ENCODE measurements at regions not wholly inside any gene's neighbourhood (a gene's known extent, or its start where the extent isn't known, plus 50 kb on each side); places are given as distances from the start of the nearest gene placed in this dataset.

DNA sequence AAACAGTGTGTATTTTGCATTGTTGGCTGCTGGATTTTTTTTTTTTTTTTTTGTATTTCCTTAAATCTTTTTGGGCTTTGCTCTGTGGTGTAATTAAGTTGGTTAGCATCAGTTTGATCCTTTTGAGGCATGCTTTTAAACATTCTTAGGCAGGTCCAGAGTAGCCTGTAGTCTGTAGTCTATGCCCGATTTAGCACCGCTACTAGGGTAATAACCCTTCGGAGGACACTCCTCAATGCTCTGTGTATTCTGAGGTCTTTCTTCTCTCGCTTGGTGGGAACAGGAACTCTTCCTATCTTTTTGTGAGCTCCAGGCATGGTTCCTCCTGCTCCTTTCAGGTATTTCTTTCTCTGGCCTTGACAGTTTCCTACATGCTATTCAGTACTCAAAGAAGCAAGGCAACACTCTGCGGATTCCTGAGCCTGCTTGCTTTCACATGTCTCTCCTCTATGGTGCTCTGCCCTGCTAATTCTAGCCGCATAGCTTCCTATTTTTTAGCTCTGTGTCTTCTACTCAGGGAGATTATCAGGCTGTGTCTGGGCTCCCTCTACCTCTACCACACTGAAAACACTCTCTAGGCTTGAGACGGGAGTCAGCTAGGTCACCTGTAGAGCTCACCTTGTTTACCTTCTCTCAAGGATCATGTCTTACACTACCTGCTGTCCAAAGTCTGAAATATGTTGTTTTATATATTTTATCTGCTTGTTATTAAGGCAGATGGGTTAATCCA, 195.1 kb downstream of the NDFIP2 start:
- DNase-seq (ENCODE audit: low read depth in 2 of 3, low spot score in 2 of 3): no peak

DNA sequence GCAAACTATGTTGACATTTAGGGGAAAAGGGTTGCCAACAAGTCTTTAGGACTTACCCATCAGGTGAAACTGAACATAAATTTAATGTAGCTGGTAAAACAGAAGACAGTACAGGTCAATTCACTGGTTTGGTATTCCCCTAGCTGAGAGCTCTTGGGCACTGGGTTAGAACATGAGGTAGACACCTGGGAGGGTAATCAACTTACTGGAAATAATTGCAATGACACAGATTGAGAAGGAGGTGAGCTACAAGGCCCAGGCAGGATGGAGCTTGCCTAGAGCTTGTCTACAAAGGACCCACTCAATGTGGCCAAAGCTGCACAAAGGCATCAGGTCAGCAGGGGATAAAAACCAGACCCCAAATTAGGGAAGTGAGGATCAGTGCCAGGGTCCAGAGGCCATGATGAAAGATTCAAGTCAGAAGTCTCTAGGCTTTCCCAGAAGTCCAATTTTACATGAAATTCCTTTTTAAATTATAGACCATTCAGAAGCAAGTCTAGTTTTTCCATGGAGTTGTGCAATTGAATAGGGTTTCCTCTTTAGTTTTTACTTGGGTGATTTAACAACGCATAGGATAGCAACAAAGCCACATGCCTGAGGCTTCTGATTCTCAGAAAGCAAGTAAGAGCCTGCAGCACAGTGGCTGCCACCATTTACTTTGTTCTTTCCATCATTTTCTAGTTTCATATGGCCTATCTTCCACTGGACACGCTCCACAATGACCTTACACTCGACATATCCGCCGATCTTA, 194.0 kb downstream of the NDFIP2 start:
- no peak for DNase-seq (ENCODE audit: low read depth in 2 of 3, low spot score in 2 of 3)

DNA sequence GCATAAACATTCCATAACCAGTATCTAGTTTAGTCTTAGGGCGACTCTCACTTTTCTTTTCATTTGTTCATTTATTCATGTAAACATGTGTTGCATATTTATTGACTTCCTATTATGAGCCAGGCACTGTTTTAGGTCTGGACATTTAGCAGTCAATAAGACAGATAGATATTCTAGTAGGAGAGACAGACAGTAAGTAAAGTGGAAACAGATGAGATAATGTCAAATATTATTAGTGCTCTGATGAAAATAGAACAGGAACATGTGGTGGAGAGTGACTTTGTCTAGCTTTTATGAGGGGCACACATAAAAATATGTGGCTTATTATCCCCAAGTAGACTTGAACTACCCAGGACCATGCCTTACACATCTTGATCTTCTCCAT, 193.0 kb downstream of the NDFIP2 start:
- no peak for DNase-seq (ENCODE audit: low read depth in 2 of 3, low spot score in 2 of 3)

DNA sequence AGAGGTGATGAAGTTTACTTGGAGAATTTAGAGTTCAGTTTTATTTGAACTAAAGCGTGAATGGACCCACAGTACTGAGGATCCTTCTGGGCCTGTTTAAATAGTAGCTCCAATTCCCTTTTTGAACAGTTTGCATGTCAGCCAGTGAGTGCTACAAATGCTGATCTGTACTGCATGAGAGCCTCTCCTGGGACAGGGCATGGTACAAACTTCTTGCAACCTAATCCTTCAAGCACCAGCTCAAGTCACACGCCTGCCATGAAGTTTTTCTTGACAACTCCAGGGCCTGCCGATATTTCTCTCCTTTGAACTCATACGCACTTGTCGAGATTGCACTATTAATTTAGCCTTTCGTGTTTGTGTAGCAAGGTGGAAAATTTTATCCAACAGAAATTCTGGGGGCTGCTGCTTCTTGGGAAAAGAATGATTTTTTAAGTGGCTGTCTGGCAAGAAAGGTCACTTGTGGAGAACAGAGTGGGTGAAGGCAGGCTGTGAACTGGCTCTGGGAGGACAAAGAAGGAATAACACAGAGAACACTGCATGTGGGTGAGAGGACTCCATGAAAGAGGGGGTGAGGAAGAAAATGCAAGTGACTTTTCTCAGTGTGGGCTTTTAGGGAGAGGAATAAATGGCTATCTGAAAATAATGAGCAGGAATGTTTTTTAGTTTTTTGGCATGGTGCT, 192.5 kb downstream of the NDFIP2 start:
- no peak for DNase-seq (ENCODE audit: low read depth in 2 of 3, low spot score in 2 of 3)

DNA sequence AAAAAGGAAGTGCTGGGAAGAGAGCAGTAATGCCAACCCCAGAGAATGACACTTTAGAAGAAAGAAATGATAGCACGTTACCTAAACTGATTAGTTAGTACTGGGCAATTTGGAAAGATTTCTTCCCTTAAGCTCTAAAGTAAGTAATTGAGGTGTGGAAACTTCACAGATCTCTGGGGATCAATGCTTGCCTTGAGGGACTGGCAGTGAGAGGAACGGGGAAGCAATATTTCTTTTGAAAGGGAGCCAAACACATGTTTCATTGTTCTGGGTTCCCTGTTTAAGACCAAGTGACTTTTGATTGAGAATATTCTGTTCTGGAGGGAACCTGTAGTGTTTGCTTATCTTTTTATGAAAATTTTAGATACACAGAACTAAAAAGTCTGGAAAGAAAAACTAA, 190.5 kb downstream of the NDFIP2 start:
- DNase-seq (ENCODE audit: low read depth in 2 of 3, low spot score in 2 of 3): no peak

DNA sequence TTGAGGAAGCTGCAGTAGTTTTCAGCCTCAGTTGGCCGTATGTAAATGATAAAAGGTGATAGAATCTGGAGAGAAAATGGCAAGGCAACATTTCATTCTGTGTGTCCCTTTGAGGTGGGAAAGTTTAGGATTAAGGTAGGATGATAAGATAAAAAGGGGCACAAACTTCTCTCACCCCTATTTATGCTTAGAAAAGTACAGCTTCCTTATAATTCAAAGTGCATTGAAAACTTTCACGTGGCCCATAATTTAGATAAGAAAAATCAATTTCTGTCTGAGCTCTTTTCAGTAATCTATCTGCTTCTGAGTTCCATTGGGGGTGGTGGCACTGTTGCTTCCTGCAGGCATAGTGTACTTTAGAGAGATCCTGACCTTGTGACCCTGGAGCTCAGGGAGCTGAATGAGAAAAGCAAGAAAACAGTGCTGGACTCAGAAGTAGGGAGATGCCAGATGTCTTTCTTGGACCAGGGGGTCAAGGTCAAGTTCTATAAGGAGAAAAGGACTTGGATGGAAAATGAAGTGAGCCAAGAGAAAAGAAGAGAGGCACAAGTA, 187.3 kb downstream of the NDFIP2 start:
- DNase-seq (ENCODE audit: low read depth in 2 of 3, low spot score in 2 of 3): no peak

DNA sequence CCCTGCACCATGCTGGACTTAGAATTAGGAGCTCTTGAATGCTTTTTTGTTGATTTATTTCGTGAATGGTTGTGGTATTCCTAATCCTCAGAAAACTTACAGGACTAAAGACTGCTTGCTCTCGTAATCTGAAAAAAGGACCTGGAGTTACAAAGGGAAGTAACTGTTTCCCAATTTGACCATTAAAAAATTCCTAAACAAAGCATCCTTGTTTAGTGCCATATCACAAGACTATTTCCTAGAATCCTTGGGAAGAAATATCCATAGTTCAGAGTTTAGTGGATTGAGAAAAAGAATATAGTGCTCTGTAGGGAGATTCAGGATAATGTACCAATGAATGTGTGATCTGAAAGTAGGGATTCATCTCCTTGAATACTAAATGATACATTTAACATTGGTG, 186.8 kb downstream of the NDFIP2 start:
- DNase-seq (ENCODE audit: low read depth in 2 of 3, low spot score in 2 of 3): no peak

DNA sequence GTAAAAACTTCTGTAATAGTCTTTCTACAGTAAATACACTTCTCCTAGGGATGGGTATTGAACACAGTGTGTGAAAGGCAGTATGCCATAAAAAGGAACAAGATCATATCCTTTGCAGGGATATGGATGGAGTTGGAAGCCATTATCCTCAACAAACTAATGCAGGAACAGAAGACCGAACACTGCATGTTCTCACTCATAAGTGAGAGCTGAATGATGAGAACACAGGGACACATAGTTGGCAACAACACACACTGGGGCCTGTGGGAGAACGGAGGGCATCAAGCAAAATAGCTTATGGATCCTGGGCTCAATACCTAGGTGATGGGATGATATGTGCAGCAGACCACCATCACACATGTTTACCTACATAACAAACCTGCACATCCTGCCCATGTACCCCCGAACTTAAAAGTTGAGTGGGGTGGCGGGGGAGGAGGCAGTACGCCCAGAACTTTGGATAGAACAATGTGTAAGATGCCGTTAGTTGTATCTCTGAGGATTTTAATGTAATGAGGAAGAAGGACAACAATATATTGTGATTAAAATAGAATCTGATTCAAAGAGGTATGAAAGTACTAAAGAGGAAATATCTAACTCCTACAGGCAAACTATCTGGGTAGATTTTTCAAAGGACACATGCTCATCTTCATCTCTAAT, 183.2 kb downstream of the NDFIP2 start:
- no peak for DNase-seq (ENCODE audit: low read depth in 2 of 3, low spot score in 2 of 3)

DNA sequence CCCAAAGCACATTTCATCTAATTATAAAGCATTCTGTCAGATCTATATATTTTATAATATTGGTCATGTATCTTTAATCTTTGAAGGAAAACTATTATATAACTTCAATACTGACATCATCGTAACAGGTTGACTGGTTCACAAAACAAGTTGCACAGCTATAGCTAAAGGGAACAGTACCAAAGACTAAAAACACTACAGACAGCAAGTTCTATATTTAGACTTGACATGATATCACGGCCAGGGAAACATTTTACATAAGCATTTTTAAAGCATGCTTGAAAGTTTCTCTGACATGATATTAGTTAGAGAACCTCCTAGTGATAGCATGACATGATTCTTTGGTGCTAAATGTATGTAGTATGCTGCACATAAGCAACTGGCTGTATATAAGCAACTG, 182.5 kb downstream of the NDFIP2 start:
- no peak for DNase-seq (ENCODE audit: low read depth in 2 of 3, low spot score in 2 of 3)

DNA sequence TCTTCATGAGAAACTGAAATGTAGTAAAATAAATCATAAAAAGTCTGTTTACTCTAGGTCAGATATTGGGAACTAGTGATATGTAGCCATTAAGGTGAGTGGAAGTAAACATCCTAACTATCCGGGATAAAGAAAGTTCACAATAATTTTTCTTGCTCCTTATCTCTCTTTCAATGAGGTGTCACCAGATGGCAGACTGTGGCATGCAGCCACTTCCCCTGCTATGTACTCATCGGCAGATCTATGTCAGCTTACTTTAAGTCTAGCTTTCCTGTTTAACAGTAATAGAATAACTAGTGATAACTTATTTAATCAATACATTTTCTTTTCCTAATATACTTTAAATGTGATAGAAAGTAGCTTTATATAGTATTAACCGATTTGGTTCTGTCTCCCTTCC, 181.9 kb downstream of the NDFIP2 start:
- DNase-seq (ENCODE audit: low read depth in 2 of 3, low spot score in 2 of 3): no peak

DNA sequence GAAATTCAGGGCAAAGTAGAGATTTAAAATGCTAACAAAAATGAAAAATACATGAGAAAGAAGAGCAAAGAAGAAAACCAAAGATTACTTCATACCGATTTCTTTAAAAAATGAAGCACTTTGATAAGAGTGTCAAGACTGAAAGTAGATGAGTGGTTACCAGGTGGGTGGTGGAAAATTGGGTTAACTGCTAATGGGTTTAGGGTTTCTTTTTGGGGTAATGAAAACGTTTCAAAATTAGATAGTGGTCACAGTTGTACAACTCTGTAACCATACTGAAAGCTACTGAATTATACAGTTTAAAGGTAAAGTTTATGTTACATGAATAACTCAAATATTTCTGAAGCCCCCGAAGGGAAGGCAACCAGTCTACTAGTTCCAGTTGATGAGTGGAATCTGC, 179.4 kb downstream of the NDFIP2 start:
- no peak for DNase-seq (ENCODE audit: low read depth in 2 of 3, low spot score in 2 of 3)

DNA sequence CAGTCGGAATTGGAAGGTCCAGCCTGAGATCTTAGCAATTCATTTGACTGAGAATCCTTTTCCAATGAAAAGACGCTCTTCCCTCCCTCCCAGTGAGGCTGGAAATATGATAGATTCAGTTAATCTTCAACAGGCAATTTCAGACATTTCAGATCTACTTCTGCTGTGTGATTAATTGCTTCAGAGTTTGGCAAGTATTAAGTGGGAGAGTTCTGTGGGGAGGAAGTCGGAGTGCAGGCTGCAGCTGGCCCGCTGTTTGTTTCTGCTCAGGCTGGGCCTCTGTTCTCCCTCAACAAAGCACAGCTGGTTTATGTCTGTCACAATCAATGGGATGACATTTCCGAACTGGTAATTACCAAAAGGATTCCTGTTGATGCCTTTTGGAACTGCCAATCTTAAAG, 178.2 kb downstream of the NDFIP2 start:
- no peak for DNase-seq (ENCODE audit: low read depth in 2 of 3, low spot score in 2 of 3)

DNA sequence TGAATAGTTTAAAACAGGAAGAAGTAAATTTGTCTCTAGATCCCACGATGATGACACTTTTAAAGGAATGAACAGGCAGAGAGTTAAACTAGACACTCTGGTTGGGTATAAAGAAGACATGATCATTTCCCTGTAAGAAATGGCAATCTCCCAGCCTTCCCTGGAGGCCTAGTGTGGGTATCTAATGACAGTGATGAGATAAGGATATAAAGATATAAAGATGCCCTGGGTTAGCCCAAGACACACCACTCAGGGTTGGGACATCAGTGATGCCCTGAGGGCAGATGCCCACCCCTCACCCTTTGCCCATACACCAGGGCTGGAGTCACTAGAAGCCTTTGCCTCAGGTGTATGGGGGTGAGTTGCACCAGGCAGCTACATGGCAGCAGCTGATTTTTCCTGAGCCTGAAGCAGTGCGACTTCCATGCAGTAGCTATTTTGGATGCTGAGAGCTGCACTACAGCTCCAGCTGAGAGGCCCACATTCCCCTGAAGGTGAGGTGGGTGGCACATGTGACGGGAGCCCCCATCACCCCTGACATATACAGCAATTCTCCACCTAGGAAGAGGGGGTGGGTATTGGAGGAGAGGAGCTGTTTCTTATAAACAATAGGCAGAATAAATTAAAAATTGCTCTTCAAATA, 177.5 kb downstream of the NDFIP2 start:
- DNase-seq (ENCODE audit: low read depth in 2 of 3, low spot score in 2 of 3): no peak

DNA sequence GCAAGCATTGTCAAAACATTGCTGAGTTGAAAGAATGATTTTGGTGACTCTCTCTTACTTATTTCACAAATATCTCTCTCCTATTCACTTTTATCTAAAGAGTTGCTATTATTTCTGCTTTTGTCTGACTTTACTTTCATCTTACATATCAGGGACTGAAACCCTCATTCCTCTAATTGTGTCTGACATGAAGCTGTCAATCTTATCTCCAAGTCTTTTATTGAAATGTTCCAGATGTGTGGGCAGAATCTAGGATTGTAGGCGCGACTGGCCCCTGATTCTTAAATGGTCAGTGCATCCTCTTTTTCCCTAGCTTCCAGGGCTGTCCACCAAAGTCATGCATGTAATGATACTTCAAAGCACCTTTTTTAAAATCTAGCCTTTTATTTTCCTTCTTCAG, 174.6 kb downstream of the NDFIP2 start:
- no peak for DNase-seq (ENCODE audit: low read depth in 2 of 3, low spot score in 2 of 3)

DNA sequence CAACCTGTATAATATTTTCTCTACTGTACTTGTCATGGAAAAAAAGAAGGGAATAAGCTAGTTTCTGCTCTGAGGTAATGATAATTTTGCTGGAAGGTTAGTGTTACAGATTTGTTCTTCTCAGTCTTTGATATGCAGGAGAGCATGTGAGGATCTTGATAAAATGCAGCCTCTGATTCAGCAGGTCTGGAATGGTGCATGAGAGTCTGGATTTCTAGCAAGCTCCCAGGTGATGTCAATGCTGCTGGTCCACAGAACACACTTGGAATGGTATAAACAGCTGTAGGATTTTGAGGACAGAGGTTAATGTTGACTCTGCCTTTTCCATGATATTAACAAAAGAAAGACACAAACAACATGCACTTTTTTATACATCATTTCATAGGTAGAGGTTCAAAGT, 173.6 kb downstream of the NDFIP2 start:
- DNase-seq (ENCODE audit: low read depth in 2 of 3, low spot score in 2 of 3): no peak

DNA sequence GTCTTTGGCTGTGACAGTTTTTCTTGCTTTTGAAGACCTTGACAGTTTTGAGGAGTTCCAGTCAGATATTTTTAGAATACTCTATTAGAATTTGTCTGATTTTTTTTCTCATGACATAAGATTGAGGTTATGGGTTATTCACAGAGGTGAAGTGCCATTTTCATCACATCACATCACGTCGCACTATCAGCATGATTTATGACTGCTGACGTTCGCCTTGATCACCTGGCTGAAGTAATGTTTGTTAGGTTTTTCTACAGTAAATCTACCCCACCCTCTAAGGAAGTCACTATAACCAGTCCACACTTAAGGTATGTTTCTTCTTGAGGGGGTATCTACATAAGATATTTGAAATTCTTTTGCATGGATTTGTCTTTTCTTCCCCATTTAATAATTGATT, 169.7 kb downstream of the NDFIP2 start:
- DNase-seq (ENCODE audit: low read depth in 2 of 3, low spot score in 2 of 3): no peak

DNA sequence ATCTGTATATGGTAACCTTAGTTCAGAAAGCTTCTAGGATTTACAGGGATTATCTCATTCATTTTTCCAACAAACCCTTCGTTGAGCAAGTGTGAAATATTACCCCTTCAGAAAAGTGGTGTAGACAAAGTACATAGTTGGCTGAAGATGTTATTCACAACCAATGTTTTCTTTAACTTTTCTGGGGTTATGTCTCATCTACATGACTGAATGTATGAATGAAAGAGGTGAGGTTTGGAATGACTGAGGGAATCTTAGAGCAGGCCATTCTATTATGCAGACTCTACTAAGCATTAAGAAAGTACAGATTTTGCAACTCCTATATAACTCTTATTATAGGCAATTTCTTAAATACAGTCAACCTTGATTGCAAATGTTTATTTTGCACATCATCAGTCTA, 167.2 kb downstream of the NDFIP2 start:
- no peak for DNase-seq (ENCODE audit: low read depth in 2 of 3, low spot score in 2 of 3)

DNA sequence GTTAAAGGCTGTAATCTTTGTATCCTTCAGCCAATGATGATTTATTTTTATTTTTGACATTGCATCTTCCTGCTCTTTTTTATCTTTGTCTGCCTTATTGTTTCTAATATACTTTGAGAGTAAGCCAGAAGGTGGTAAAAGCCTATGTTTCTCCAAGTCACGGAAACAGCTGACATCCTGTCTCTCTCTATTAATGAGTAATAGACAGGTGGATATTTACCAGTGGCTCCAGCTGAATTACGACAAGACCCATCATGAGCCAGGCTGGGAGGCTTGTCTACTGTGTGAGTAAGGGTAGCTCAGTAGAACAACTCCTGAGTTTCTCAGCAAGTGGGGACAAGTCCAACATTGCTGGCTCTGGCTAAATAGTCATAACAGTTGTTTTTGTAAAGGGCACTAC, 166.6 kb downstream of the NDFIP2 start:
- DNase-seq (ENCODE audit: low read depth in 2 of 3, low spot score in 2 of 3): no peak

DNA sequence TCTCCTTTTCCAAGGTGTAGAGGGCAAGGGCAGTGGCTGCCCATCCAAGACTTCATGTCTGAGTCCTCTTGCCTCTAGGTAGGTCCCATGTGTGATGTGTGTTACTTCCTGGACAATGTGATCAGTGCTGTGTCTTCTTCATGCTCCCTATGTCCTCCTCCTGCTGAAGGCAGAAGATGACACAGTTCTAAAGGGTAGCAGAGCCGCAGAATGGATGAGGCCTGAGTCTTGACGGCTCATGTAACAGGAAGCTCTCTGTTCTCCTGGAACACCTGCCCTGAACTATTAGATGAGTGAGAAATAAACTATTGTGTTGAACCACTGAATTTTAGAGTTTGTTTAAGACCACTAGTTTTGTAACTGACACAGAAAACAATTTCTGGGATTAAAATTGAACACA, 165.9 kb downstream of the NDFIP2 start:
- DNase-seq (ENCODE audit: low read depth in 2 of 3, low spot score in 2 of 3): no peak

DNA sequence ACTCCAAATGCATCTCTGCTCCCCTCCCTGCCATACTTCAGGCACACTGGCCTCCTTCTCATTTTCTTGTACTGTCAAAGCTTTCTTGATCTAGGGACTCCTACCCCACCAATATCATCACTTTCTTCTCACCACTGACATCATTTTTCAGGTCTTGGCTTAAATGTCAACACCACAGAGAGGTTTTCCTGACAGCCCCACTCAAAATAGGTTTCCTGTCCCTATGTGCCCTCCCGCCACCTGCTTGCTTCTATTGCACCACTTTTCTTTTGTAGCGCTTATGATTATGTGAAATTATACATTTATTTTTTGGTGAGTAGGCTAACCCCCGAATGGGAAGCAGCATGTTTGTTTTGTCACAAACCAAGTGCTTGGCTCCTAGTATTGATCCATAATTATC, 164.6 kb downstream of the NDFIP2 start:
- no peak for DNase-seq (ENCODE audit: low read depth in 2 of 3, low spot score in 2 of 3)

DNA sequence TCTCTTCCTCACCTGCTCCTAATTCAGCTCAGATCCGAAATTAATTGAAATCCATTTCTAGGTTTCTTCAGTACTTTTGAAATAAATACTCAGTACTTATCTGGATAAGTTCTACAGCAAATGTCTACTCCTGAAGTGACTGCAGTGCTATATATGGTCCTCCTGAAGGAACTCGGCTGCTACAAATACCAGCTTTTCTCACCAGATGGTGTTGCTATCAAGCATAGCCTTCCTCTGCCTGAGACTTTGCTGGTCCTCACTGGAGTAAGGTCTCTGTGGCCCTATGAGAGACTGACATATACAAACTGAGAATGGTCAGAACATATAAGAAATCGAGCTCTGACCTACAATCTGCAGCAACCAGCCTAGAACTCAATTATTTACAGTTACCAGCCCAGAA, 161.6 kb downstream of the NDFIP2 start:
- no peak for DNase-seq (ENCODE audit: low read depth in 2 of 3, low spot score in 2 of 3)

Measured in activated CD8-positive, alpha-beta memory T cell treated with anti-CD3 and anti-CD28 coated beads for 48 hours (primary cell).